ENCODE measurements at regions not wholly inside any gene's neighbourhood (a gene's known extent, or its start where the extent isn't known, plus 50 kb on each side); places are given as distances from the start of the nearest gene placed in this dataset.

GRCh38 chr6:40298207-40298606, 289.0 kb downstream of the LRFN2 start:
- TF ChIP-seq CHD1 (IDR thresholded peaks at IDR 0.05; ENCODE audit: low read depth, low read length) (no peak), CTCF (conservative IDR thresholded peaks at IDR 0.05; ENCODE audit: low read depth, low read length) (no peak)

Measured in IMR-90 (cell line).